HG02610 (cell line): ENCODE measurements at regions not wholly inside any gene's neighbourhood (a gene's known extent, or its start where the extent isn't known, plus 50 kb on each side); places are given as distances from the start of the nearest gene placed in this dataset.
"Not testable (repeated sequence)": the region's sequence is repeated elsewhere in the genome, so short reads cannot be mapped to it uniquely, and the experiment has no call there.

Source experiments
- ATAC-seq: cut with Tn5 transposase; IDR thresholded peaks from one replicate; pipeline ENCODE4 v1.9.1; 2021; ENCODE audit warnings: mild to moderate bottlenecking, moderate library complexity; ENCODE audit not compliant: unreplicated experiment

- ATAC-seq = no peak
These were observed 255.9 kb upstream of the NFIA start for GRCh38 chr1:60826320-60827094.

- no peak for ATAC-seq
These were observed 256.8 kb upstream of the NFIA start for GRCh38 chr1:60825593-60825992.

- no peak for ATAC-seq
These were observed 259.2 kb upstream of the NFIA start for GRCh38 chr1:60823151-60823550.

- ATAC-seq = no peak
These were observed 260.1 kb upstream of the NFIA start for GRCh38 chr1:60822252-60822651.

GRCh38 chr1:60821156-60821555, 261.2 kb upstream of the NFIA start:
- ATAC-seq = no peak

GRCh38 chr1:60818969-60819701, 263.2 kb upstream of the NFIA start:
- no peak for ATAC-seq

- ATAC-seq = no peak
These were observed 269.3 kb upstream of the NFIA start for GRCh38 chr1:60813071-60813470.

GRCh38 chr1:60809204-60809980, 273.0 kb upstream of the NFIA start:
- no peak for ATAC-seq

- ATAC-seq = no peak
These were observed 273.7 kb upstream of the NFIA start for GRCh38 chr1:60808676-60809075.

- ATAC-seq = no peak
These were observed 279.5 kb upstream of the NFIA start for GRCh38 chr1:60802884-60803283.

- no peak for ATAC-seq
These were observed 285.0 kb upstream of the NFIA start for GRCh38 chr1:60797351-60797750.

GRCh38 chr1:60791226-60791625, 291.1 kb upstream of the NFIA start:
- ATAC-seq = no peak

- not testable (repeated sequence) for ATAC-seq
These were observed 309.3 kb upstream of the NFIA start for GRCh38 chr1:60773099-60773498.

- ATAC-seq = no peak
These were observed 313.3 kb upstream of the NFIA start for GRCh38 chr1:60769082-60769481.

- ATAC-seq = no peak
These were observed 317.2 kb upstream of the NFIA start for GRCh38 chr1:60765204-60765603.

- no peak for ATAC-seq
These were observed 317.9 kb upstream of the NFIA start for GRCh38 chr1:60764489-60764888.

GRCh38 chr1:60763741-60764140, 318.6 kb upstream of the NFIA start:
- ATAC-seq = no peak

- no peak for ATAC-seq
These were observed 319.4 kb upstream of the NFIA start for GRCh38 chr1:60762911-60763310.

- ATAC-seq = no peak
These were observed 320.2 kb upstream of the NFIA start for GRCh38 chr1:60762176-60762575.

- no peak for ATAC-seq
These were observed 323.1 kb upstream of the NFIA start for GRCh38 chr1:60759291-60759690.

GRCh38 chr1:60757485-60757884, 324.9 kb upstream of the NFIA start:
- no peak for ATAC-seq
